GM13976 (cell line): ENCODE measurements at regions not wholly inside any gene's neighbourhood (a gene's known extent, or its start where the extent isn't known, plus 50 kb on each side); places are given as distances from the start of the nearest gene placed in this dataset.

ENCODE experiments used
- DNase-seq: peaks from one replicate; pipeline ENCODE4 v3.0.0; 2012; ENCODE audit warnings: low spot score
- CTCF ChIP-seq: IDR thresholded peaks from 2 replicates; pipeline ENCODE4 v1.5.1; 2012; ENCODE audit warnings: borderline replicate concordance, mild to moderate bottlenecking; ENCODE audit not compliant: insufficient read depth; ENCODE audit errors: extremely low read depth, missing control alignments, control extremely low read depth
- in situ Hi-C: fragments of 300-500 bp; cut with MboI; formaldehyde crosslinking; loops from one replicate; pipeline ENCODE4 v1.12.0; 2022; ENCODE audit warnings: low sequenced_read_pairs, mixed read lengths, inconsistent platforms; ENCODE audit not compliant: unreplicated experiment

DNA sequence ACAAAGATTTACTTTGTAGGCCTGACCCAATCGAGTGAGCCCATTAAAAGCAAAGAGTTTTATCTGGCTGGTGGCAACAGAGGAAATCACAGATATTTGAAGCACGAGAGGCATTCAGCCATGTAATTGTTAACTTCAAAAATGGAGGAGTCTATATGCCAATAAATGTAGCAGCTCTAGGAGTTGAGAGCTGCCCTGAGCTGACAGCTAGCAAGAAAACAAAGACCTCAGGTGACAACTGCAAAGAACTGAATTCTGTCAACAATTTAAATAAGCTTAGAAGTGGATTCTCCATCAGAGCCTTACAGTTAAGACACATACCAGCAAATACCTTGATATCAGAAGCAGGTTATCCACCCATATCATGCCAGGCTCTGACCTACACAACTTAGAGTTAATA lies 463.1 kb upstream of the NEGR1 start:
- no peak for TF ChIP-seq CTCF
- DNase-seq = no peak
- in situ Hi-C loops = no loop called here

DNA sequence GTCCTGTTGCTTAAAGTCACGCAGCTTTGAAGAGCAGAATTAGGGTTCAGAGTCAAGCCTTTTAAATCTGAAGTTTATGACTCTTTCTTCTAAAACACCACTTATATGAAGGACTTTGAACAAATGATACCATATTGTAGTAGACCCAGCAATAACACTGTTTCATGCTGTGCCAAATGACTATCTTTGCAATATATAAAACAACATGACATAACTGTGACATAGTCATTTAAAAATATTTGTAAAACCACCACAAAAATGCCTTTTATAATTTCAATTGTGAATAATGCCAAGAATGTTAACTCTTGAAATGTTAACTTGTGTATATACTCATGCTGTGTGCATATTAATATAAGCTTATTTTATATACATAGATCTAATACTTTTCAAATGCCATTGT lies 452.1 kb upstream of the NEGR1 start:
- no peak for TF ChIP-seq CTCF
- in situ Hi-C loops = no loop called here
- no peak for DNase-seq

DNA sequence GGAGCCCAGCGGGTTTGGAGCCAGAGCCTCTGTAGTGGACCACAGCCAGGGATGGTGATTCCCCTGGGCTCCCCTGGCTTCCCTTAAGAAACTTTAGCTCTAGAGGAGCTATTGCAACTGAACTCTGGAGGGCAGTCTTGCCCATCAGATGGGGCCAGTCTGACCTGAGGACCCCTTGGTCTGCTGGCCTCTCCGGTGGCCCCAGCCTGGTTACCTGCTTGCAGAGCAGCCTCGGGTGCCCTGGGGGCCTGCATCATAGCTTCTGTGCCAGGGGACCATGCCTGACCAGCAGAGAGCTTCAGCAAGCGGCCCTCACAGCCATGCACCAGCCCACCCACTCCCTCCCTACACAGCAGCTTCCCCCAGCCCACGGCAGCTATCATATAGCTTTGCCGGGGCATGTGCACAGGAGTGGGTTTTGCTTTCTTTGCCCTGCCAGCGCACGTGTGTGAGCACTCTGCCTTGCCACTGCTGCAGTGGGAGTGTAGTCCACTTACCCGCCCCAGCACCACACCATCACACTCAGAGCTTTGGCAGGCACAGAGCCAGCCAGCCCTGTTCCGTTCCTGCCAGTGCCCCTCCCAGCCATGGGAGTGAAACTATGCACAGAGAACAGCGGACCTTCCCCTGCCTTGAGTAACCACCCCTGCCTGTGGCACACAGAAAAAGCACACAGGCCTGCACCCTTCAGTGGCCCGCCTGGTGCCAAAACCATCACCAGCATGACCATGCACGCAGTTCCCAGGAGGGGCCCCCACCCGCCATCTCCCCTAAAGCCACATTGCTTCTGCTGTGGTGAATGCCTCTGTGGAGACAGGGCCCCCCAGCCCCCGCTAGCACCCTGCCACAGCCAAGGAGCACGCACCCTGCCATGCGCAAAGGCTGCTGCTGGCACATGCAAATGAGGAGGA lies 442.9 kb upstream of the NEGR1 start:
- in situ Hi-C loops = no loop called here
- peak; percentile 4 for DNase-seq
- no peak for TF ChIP-seq CTCF

GRCh38 chr1:72705921-72706320 lies 423.6 kb upstream of the NEGR1 start:
- in situ Hi-C loops = no loop called here
- no peak for DNase-seq
- no peak for TF ChIP-seq CTCF

DNA sequence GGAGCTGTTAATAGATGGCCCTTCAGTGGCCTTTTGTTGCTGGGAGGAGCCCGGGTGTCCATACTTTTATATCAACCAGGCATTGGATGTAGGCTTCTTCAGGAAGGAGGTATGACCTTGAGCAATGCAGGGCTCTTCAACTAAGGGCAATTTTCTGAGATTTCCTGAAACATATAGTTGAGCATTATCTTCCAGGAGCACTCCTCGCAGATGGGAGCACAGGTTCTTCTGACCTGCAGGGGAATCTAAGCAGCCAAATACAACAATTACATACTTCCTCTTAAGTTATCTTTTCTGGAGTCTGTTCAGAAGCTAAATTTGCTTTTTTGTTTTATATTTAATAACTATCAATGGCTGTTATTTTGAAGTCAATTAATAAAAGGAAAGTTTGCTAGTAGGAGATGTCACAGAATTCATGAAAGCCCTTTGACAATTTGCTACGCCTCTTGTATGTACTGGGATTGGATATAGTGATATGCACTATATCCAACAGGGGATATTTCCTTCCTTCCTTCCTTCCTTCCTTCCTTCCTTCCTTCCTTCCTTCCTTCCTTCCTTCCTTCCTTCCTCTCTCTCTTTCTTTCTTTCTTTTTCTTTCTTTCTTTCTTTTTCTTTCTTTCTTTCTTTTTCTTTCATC lies 422.6 kb upstream of the NEGR1 start:
- no peak for TF ChIP-seq CTCF
- in situ Hi-C loops = no loop called here
- DNase-seq = no peak

- DNase-seq = no peak
- TF ChIP-seq CTCF = no peak
- in situ Hi-C loops = no loop called here
Observed at GRCh38 chr1:72697410-72697809, 415.1 kb upstream of the NEGR1 start.
